OCI-LY3 (cell line): ENCODE measurements at regions not wholly inside any gene's neighbourhood (a gene's known extent, or its start where the extent isn't known, plus 50 kb on each side); places are given as distances from the start of the nearest gene placed in this dataset.
"Not testable (repeated sequence)": the region's sequence is repeated elsewhere in the genome, so short reads cannot be mapped to it uniquely, and the experiment has no call there.

Experiments used
- H2AFZ ChIP-seq: fragments of 200-600, 300-600 bp; shearing (Covaris generic); 2 replicates; pipeline ENCODE4 v1.6.0; 2014; ENCODE audit warnings: antibody characterized with exemption, low read depth, low read length
- H3K27ac ChIP-seq: fragments of 200-600, 300-600 bp; sonication (generic); 2 replicates; pipeline ENCODE4 v1.5.1; 2014; ENCODE audit warnings: mild to moderate bottlenecking, low read length, moderate library complexity, mixed read lengths
- H3K27me3 ChIP-seq: fragments of 200-600, 300-600 bp; sonication (generic); 2 replicates; pipeline ENCODE4 v1.6.1; 2014; ENCODE audit warnings: low read depth, low read length, mixed read lengths
- H3K36me3 ChIP-seq: fragments of 200-600, 300-600 bp; sonication (generic); replicated peaks from 2 replicates; pipeline ENCODE3; 2014; ENCODE audit warnings: low read depth, low read length, mixed read lengths
- H3K4me1 ChIP-seq: fragments of 300-600, 200-600 bp; sonication (generic); 2 replicates; pipeline ENCODE4 v1.6.1; 2014; ENCODE audit warnings: low read length, mixed read lengths
- H3K4me2 ChIP-seq: fragments of 200-600, 300-600 bp; sonication (generic); 2 replicates; pipeline ENCODE4 v1.6.1; 2014; ENCODE audit warnings: low read length, mixed read lengths
- H3K4me3 ChIP-seq: fragments of 300-600, 200-600 bp; sonication (generic); 2 replicates; pipeline ENCODE4 v1.5.1; 2014; ENCODE audit warnings: antibody characterized with exemption, mild to moderate bottlenecking, low read length, moderate library complexity
- H3K79me2 ChIP-seq: fragments of 300-600, 200-600 bp; shearing (Covaris generic); 2 replicates; pipeline ENCODE4 v1.6.1; 2014; ENCODE audit warnings: mild to moderate bottlenecking, low read length, mixed read lengths
- H3K9ac ChIP-seq: fragments of 300-600, 200-600 bp; shearing (Covaris generic); 2 replicates; pipeline ENCODE4 v1.6.0; 2014; ENCODE audit warnings: mild to moderate bottlenecking, low read length, moderate library complexity
- H3K9me3 ChIP-seq: fragments of 200-600, 300-600 bp; shearing (Covaris generic); 2 replicates; pipeline ENCODE4 v1.6.1; 2014; ENCODE audit warnings: low read length, mixed read lengths; ENCODE audit not compliant: insufficient read depth
- H4K20me1 ChIP-seq: fragments of 200-600, 300-600 bp; sonication (generic); 2 replicates; pipeline ENCODE4 v1.6.1; 2016; ENCODE audit warnings: low read length, mixed read lengths; ENCODE audit not compliant: insufficient read depth
- CTCF ChIP-seq: fragments of 200-600, 300-600 bp; sonication (generic); IDR thresholded peaks from 2 replicates; pipeline ENCODE4 v1.5.1; 2014; ENCODE audit warnings: antibody characterized with exemption, low read length, low read depth
- EZH2phosphoT487 ChIP-seq: fragments of 200-600 bp; shearing (Covaris generic); IDR thresholded peaks from 2 replicates; pipeline ENCODE4 v1.6.1; 2018; ENCODE audit warnings: antibody characterized with exemption, mixed run types, low read depth

GRCh38 chr13:56755181-56755935 is 385.4 kb upstream of the PRR20A start:
- Histone ChIP-seq H2AFZ (peak overlapping the region; percentile 43; the same call in 1 of the 2 replicates), H3K9ac (no peak overlapping the region)
- TF ChIP-seq CTCF (peak; percentile 67), EZH2phosphoT487 (no peak)

GRCh38 chr13:56763333-56763732 is 377.4 kb upstream of the PRR20A start:
- H3K36me3 ChIP-seq, H3K4me3 ChIP-seq, H3K9ac ChIP-seq, H3K4me1 ChIP-seq, H3K79me2 ChIP-seq, H4K20me1 ChIP-seq, H3K27ac ChIP-seq, H3K4me2 ChIP-seq, H2AFZ ChIP-seq, H3K27me3 ChIP-seq, H3K9me3 ChIP-seq: not testable (repeated sequence)

More at GRCh38 chr13:56755181-56755935, 385.4 kb upstream of the PRR20A start:
- Histone ChIP-seq H4K20me1 (no peaks in the 10 kb centered on the region), H3K4me1 (no peaks in the 10 kb centered on the region), H3K4me2 (no peak overlapping the region), H3K9me3 (no peaks in the 10 kb centered on the region), H3K4me3 (no peak overlapping the region), H3K27ac (no peak overlapping the region), H3K79me2 (no peaks in the 10 kb centered on the region), H3K36me3 (no peaks in the 10 kb centered on the region), H3K27me3 (no peaks in the 10 kb centered on the region)

GRCh38 chr13:56773148-56773547 is 367.6 kb upstream of the PRR20A start:
- no peak overlapping the region for H3K9ac ChIP-seq
- no peak for TF ChIP-seq CTCF
- no peak for TF ChIP-seq EZH2phosphoT487
- no peaks in the 10 kb centered on the region for H3K36me3 ChIP-seq
- no peaks in the 10 kb centered on the region for H3K79me2 ChIP-seq
- H4K20me1 ChIP-seq = no peaks in the 10 kb centered on the region
- H2AFZ ChIP-seq = no peak overlapping the region
- H3K4me2 ChIP-seq = no peak overlapping the region
- H3K9me3 ChIP-seq = no peaks in the 10 kb centered on the region
- no peaks in the 10 kb centered on the region for H3K4me1 ChIP-seq
- H3K4me3 ChIP-seq = no peak overlapping the region
- no peaks in the 10 kb centered on the region for H3K27me3 ChIP-seq
- no peak overlapping the region for H3K27ac ChIP-seq

- TF ChIP-seq CTCF (no peak), EZH2phosphoT487 (no peak)
- Histone ChIP-seq H3K9ac (no peak overlapping the region), H3K9me3 (no peaks in the 10 kb centered on the region), H3K79me2 (no peaks in the 10 kb centered on the region), H2AFZ (no peak overlapping the region), H3K27ac (no peak overlapping the region), H3K4me3 (no peak overlapping the region), H3K36me3 (no peaks in the 10 kb centered on the region), H4K20me1 (no peaks in the 10 kb centered on the region), H3K4me2 (no peak overlapping the region), H3K27me3 (no peaks in the 10 kb centered on the region), H3K4me1 (no peaks in the 10 kb centered on the region)
Observed at GRCh38 chr13:56789527-56789926, 351.2 kb upstream of the PRR20A start.
